Astrocyte of the spinal cord (primary cell): ENCODE measurements at regions not wholly inside any gene's neighbourhood (a gene's known extent, or its start where the extent isn't known, plus 50 kb on each side); places are given as distances from the start of the nearest gene placed in this dataset.
"Not testable (repeated sequence)": the region's sequence is repeated elsewhere in the genome, so short reads cannot be mapped to it uniquely, and the experiment has no call there.

Experiments
- DNase-seq: peaks from one replicate; pipeline ENCODE4 v3.0.0; 2011; ENCODE audit warnings: low read depth, low spot score
- H3K4me3 ChIP-seq: 2 replicates; pipeline ENCODE4 v1.5.1; 2011; ENCODE audit warnings: low read depth, mild to moderate bottlenecking, low read length, moderate library complexity
- CTCF ChIP-seq: IDR thresholded peaks from 2 replicates; pipeline ENCODE4 v1.5.1; 2012; ENCODE audit warnings: low read depth, mild to moderate bottlenecking, low read length, inconsistent platforms
- in situ Hi-C: cut with HindIII; loops from 2 replicates; pipeline ENCODE4 v1.10.0; 2017; ENCODE audit warnings: low sequenced_read_pairs

GRCh38 chr18:40313030-40313642 is 1641.9 kb upstream of the PIK3C3 start:
- no peak for DNase-seq
- no peak for TF ChIP-seq CTCF
- in situ Hi-C loops, result no loop called here
- no peak overlapping the region for H3K4me3 ChIP-seq

- H3K4me3 ChIP-seq, result no peak overlapping the region
- TF ChIP-seq CTCF, result no peak
- no peak for DNase-seq
- in situ Hi-C loops, result no loop called here
These were observed 1647.4 kb upstream of the PIK3C3 start for GRCh38 chr18:40307627-40308026.

- H3K4me3 ChIP-seq, result no peak overlapping the region
- in situ Hi-C loops, result no loop called here
- no peak for TF ChIP-seq CTCF
- DNase-seq, result no peak
These were observed 1658.2 kb upstream of the PIK3C3 start for GRCh38 chr18:40296717-40297413.

- TF ChIP-seq CTCF, result peak; percentile 35
- H3K4me3 ChIP-seq, result no peak overlapping the region
- in situ Hi-C loops, result no loop called here
- DNase-seq, result no peak
These were observed 1661.9 kb upstream of the PIK3C3 start for GRCh38 chr18:40292985-40293710.

GRCh38 chr18:40283560-40283959 is 1671.5 kb upstream of the PIK3C3 start:
- DNase-seq, result no peak
- no peak overlapping the region for H3K4me3 ChIP-seq
- in situ Hi-C loops, result no loop called here
- no peak for TF ChIP-seq CTCF

- H3K4me3 ChIP-seq, in situ Hi-C loops, DNase-seq: not testable (repeated sequence)
These were observed 1673.7 kb upstream of the PIK3C3 start for GRCh38 chr18:40281356-40281755.
